Heart left ventricle (tissue), 13 donors: ENCODE measurements at regions not wholly inside any gene's neighbourhood (a gene's known extent, or its start where the extent isn't known, plus 50 kb on each side); places are given as distances from the start of the nearest gene placed in this dataset.

Experiments used
- CTCF ChIP-seq, 12 donors: fragments of 200-600 bp; sonication (generic) in 4 of 12; IDR thresholded peaks; one replicate each; pipeline versions ENCODE4 v1.5.0 to v1.8.0; 2018 to 2022; ENCODE audit warnings: antibody characterized with exemption in 12 of 12, mild to moderate bottlenecking in 5 of 12
- POLR2A ChIP-seq, 2 donors: fragments of 450-650 bp; IDR thresholded peaks; one replicate each; pipeline ENCODE4 v1.6.1; 2017; ENCODE audit warnings: antibody characterized with exemption in 2 of 2, mild to moderate bottlenecking in 2 of 2, moderate library complexity in 2 of 2
- donor health status: ischemic (EF 13 %, LVEDD 7.1; RV severe dilation, severe dysfunction).
- donor health status: DM: no; HTN: yes; CAD: no.
- donor health status: DM: no; HTN: no; CAD: no.
- donor health status: ischemic (EF 25% LVEDD 6.9; RV normal size, moderate dysfunction).
- donor health status: ischemic (EF 25% LVEDD 5.7; RV mildly dilated, moderate dysfunction).
- donor health status: ischemic (EF 35%, LVEDD 5.7; RV mildly dilated, moderate dysfunction).
- donor health status: nonischemic (EF 11% LVEDD 7.7; RV severe dilation, severe dysfunction).
- donor health status: DM: yes; HTN: yes; CAD: no.
- donor health status: PGD.
- donor health status: ischemic (EF 29% LVEDD 5.4; RV normal size, mild dysfunction).
- donor health status: nonischemic (EF 23%, LVEDD 6.1; RV moderate dilation, normal function).

GRCh38 chr3:95815828-95816227 lies 998.6 kb upstream of the EPHA6 start:
- TF ChIP-seq CTCF (IDR thresholded peaks at IDR 0.05): no peak
- no peak for TF ChIP-seq POLR2A (IDR thresholded peaks at IDR 0.05)
